Thymus (tissue), 11 donors: ENCODE measurements at regions not wholly inside any gene's neighbourhood (a gene's known extent, or its start where the extent isn't known, plus 50 kb on each side); places are given as distances from the start of the nearest gene placed in this dataset.
"Not testable (repeated sequence)": the region's sequence is repeated elsewhere in the genome, so short reads cannot be mapped to it uniquely, and the experiment has no call there.

ENCODE experiments used
- DNase-seq, 9 donors: peaks; one replicate each; pipeline ENCODE4 v3.0.0-alpha.2; 2013; ENCODE audit warnings: low spot score in 9 of 9, low read depth in 6 of 9, missing footprints in 1 of 9
- H3K27ac ChIP-seq, 2 donors: one replicate each; pipeline ENCODE4 v1.5.1; 2013; ENCODE audit warnings: control low read depth in 1 of 2, low read depth in 1 of 2, low read length in 1 of 2, mild to moderate bottlenecking in 1 of 2, moderate library complexity in 1 of 2
- H3K27me3 ChIP-seq, 2 donors: one replicate each; pipeline ENCODE4 v1.5.1; 2013; ENCODE audit warnings: low read length in 1 of 2; ENCODE audit not compliant: control insufficient read depth in 2 of 2, insufficient read depth in 1 of 2
- H3K36me3 ChIP-seq, 2 donors: one replicate each; pipeline ENCODE4 v1.5.1; 2013; ENCODE audit warnings: low read length in 1 of 2, mild to moderate bottlenecking in 1 of 2, moderate library complexity in 1 of 2; ENCODE audit not compliant: control insufficient read depth in 2 of 2, insufficient read depth in 2 of 2
- H3K4me1 ChIP-seq, 2 donors: one replicate each; pipeline ENCODE4 v1.5.1; 2013; ENCODE audit warnings: low read length in 2 of 2; ENCODE audit not compliant: control insufficient read depth in 2 of 2, insufficient read depth in 2 of 2
- H3K4me3 ChIP-seq, 2 donors: one replicate each; pipeline ENCODE4 v1.5.1; 2013; ENCODE audit warnings: low read length in 2 of 2, control low read depth in 1 of 2, mild to moderate bottlenecking in 1 of 2
- H3K9me3 ChIP-seq, 2 donors: one replicate each; pipeline ENCODE4 v1.5.1; 2013; ENCODE audit warnings: low read length in 1 of 2, mild to moderate bottlenecking in 1 of 2; ENCODE audit not compliant: control insufficient read depth in 2 of 2, insufficient read depth in 1 of 2
- WGBS: extraction: QIAGEN DNeasy Blood & Tissue Kit; methylation state at CpG from one replicate; pipeline ENCODE4 v1.1.7; 2013; 5-methylcytosine and 5-hydroxymethylcytosine counted together
- donor health status: healthy.

DNA sequence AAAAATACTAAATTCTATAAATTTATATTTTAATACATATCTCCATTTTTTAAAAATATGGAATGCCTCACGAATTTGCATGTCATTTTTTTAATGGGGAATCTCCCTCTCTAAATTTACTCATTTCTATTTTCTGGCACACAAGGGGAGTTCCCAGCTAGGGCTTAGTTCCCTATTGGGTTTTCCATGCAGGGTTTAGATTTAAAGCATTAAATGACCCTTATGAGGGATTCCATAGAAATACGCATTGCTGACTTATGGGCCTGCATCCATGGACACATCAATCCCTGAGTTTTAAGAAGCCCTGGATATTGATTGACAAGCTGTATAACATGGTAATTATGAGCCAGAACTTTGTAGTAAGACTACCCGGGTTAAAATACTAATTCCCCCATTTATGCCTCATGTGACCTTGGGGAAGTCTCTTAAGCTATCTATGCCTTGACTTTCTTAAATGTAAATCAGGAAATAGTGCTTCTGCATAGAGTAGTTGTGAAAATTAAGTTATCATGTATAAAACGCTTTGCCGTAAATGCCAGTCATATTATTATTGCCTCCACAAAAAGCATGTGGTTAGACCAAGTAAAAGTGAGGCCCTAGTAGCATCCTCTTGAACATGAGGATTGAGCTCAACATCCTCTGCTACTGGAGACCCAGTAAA is 78.8 kb upstream of the ANKRD1 start:
- Histone ChIP-seq H3K27ac (no peak overlapping the region), H3K27me3 (no peaks in the 10 kb centered on the region), H3K4me1 (no peaks in the 10 kb centered on the region), H3K36me3 (no peaks in the 10 kb centered on the region), H3K4me3 (no peak overlapping the region), H3K9me3 (peaks cover 0 to 7% of the 10 kb centered on the region in 2 donors)
- no peak for DNase-seq
- 97% methylated on average over 5 of the region's 5 CpGs for WGBS

DNA sequence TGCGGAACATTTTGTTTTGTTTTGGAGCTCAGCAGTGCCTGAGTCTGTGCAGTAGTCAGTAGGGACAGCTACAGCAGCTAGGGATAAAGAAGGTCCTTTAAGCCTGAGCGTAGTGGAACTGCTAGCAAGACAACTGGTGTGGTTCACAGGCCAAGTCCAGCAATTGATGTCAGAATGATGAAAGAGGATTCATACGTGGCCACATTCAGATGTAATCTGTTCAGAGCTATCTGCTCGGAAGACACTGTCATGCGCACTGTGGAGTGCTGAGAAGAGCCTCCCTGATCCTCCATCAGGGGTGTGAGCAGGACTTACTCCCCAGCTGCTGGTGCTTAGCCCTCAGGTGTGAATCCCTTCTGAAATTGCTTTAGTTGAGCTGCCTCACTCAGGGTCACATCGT is 79.6 kb upstream of the ANKRD1 start:
- 96% methylated on average over 6 of the region's 6 CpGs for WGBS
- Histone ChIP-seq H3K27me3 (no peaks in the 10 kb centered on the region), H3K4me1 (peaks cover under 1 to 3% of the 10 kb centered on the region in 2 donors), H3K36me3 (no peaks in the 10 kb centered on the region), H3K9me3 (peaks cover 0 to 7% of the 10 kb centered on the region in 2 donors), H3K4me3 (no peak overlapping the region), H3K27ac (no peak overlapping the region)
- DNase-seq = no peak

DNA sequence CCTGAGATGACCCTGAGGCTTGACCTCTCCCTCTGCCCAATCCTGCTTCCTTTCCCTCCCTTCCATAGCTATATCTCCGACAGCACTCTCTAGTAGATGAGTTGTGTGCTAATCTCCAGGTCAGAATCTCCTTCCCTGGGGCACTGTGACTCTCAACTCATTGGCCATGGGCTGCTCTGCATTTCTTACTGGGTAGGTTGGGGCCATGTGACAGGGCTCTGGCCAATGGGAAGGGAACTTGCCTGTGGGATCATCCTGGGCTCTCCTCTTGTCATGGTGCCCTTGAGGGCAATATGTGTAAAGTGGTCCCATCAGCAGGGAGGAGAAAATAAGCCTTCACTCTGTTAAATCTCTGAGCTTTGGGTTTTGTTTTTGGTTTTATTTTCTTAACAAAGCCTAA is 80.1 kb upstream of the ANKRD1 start:
- 94% methylated on average over 1 of the region's 1 CpG for WGBS
- Histone ChIP-seq H3K36me3 (no peaks in the 10 kb centered on the region), H3K4me1 (peaks cover 2 to 8% of the 10 kb centered on the region in 2 donors), H3K27me3 (no peaks in the 10 kb centered on the region), H3K4me3 (no peak overlapping the region), H3K9me3 (peaks cover 0 to 7% of the 10 kb centered on the region in 2 donors), H3K27ac (no peak overlapping the region)
- DNase-seq = no peak

DNA sequence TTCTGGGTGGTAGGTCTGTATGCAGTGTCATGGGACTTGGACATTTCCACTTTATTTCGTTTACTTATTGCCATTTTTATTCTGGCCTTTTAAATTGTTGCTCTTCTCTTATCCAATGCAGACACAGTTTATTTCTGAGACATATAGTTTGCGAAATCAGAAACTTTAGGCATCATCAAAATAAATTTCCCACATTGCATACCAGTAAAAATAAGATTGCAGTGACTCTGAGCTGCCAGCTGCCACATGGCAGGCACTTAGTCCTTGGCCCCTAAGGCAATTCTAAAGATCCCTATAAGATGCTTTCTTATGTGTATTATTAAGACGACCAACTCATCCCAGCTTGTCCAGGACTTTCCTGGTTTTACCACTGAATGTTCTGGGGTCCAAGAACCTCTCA is 81.8 kb upstream of the ANKRD1 start:
- Histone ChIP-seq H3K9me3 (peaks cover 0 to 7% of the 10 kb centered on the region in 2 donors), H3K27ac (no peak overlapping the region)
- 98% methylated on average over 3 of the region's 3 CpGs for WGBS

DNA sequence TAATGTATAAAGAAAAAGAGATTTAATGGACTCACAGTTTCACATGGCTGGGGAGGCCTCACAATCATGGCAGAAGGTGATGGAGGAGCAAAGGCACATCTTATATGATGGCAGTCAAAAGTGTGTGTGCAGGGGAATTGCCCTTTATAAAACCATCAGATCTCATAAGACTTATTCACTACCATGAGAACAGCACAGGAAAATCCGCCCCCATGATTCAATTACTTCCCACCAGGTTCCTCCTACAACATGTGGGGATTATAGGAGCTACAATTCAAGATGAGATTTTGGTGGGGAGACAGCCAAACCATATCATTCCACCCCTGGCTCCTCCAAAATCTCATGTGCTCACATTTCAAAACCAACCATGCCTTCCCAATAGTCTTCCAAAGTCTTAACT is 82.5 kb upstream of the ANKRD1 start:
- H3K36me3 ChIP-seq, H3K27me3 ChIP-seq, DNase-seq, H3K9me3 ChIP-seq, H3K27ac ChIP-seq, H3K4me3 ChIP-seq: not testable (repeated sequence)
- 98% methylated on average over 1 of the region's 1 CpG for WGBS
- H3K4me1 ChIP-seq = peaks cover 17 to 30% of the 10 kb centered on the region in 2 donors

More for the DNA sequence above, 81.8 kb upstream of the ANKRD1 start:
- Histone ChIP-seq H3K36me3 (no peaks in the 10 kb centered on the region), H3K27me3 (no peaks in the 10 kb centered on the region), H3K4me3 (no peak overlapping the region), H3K4me1 (peaks cover 12 to 23% of the 10 kb centered on the region in 2 donors)
- DNase-seq = no peak

DNA sequence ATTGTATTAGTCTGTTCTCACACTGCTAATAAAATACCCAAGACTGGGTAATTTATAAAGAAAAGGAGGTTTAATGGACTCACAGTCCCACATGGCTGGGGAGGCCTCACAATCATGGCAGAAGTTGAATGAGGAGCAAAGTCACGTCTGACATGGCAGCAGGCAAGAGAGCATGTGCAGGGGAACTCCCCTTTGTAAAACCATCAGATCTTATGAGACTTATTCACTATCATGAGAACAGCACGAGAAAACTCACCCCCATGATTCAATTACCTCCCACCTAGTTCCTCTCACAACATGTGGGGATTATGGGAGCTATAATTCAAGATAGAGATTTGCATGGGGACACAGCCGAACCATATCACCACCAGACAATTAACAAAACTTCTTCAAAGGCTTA is 84.4 kb upstream of the ANKRD1 start:
- not testable (repeated sequence) for H3K36me3 ChIP-seq, H3K27me3 ChIP-seq, H3K4me3 ChIP-seq, DNase-seq, H3K9me3 ChIP-seq
- peaks cover 21 to 47% of the 10 kb centered on the region in 2 donors for H3K4me1 ChIP-seq
- WGBS = 87% methylated on average over 3 of the region's 3 CpGs
- H3K27ac ChIP-seq = peak overlapping the region in 1 of 2 donors; percentile 82

DNA sequence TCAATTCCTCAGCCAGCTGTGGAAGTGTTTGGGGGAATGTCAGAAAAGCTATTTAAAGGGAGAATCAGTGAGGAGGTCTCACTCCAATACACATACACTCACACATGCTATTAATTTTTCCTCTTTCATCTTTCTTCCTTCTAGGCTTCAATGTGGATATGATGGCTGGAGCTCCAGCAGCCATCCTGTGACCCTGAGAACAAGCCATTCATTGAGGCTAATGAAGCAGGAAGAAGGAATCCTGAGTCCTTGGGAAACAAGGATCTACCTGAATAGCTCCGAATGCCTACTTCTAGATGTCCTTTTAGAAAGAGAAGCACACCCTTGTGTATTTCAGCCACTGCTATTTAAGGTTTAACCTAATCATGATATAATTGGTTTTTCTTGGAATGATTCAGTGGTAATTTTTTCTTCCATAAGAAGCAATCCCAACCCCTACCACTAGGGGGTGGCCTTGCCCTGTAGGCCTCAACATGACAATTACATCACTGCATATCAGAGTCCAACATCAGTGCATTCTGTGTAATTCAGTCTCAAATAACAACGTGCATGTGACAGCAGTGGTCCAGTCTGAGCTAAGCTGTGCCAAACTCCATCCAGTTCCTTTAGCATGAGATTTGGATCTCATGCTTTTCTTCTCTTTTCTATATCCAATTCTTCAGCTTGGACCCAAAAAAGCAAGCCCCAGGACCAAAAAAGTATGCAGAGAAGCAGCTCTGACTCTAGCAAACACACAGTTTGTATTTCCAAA is 85.3 kb upstream of the ANKRD1 start:
- Histone ChIP-seq H3K36me3 (no peaks in the 10 kb centered on the region), H3K4me3 (no peak overlapping the region), H3K27ac (peak overlapping the region; percentile 72 to 82), H3K4me1 (peaks cover 21 to 47% of the 10 kb centered on the region in 2 donors), H3K27me3 (no peaks in the 10 kb centered on the region), H3K9me3 (peaks cover 0 to 7% of the 10 kb centered on the region in 2 donors)
- 37% methylated on average over 2 of the region's 2 CpGs for WGBS
- peak in 6 of 9 donors; percentile 62 to 85 (median 72) for DNase-seq

DNA sequence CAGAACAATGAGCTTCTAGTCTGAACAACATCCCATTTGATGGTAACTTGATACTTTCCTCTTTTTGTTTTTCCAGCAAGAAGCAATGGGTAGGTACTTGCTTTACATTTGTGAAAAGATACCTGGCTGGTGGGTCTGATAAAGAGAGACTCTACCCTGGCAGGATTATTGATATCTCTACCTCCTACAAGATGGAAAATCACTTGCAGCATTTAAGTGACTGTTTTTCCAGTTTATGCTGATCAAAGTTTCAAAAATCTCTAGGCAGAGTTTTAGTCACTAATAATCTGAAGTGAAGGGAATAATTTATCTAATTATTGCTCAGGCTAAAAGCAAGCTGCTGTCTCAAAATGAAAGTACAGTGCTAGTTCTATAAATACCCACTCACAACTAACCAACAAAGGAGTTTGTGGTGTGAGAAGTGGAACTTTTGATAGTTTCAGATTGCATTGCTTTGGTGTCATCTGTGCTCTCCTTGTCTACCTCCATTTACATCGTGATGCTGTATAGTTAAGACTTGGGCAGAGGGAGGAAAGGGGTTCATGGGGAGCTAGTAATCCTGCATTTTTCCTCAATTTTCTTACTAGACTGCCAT is 86.0 kb upstream of the ANKRD1 start:
- no peaks in the 10 kb centered on the region for H3K27me3 ChIP-seq
- H3K4me1 ChIP-seq = peaks cover 21 to 47% of the 10 kb centered on the region in 2 donors
- H3K36me3 ChIP-seq = no peaks in the 10 kb centered on the region
- no peak overlapping the region for H3K4me3 ChIP-seq
- H3K9me3 ChIP-seq = peaks cover 0 to 7% of the 10 kb centered on the region in 2 donors
- DNase-seq = peak in 4 of 9 donors; percentile 44 to 82 (median 60)
- WGBS = 0% methylated on average over 1 of the region's 1 CpG
- peak overlapping the region; percentile 72 to 82 for H3K27ac ChIP-seq

DNA sequence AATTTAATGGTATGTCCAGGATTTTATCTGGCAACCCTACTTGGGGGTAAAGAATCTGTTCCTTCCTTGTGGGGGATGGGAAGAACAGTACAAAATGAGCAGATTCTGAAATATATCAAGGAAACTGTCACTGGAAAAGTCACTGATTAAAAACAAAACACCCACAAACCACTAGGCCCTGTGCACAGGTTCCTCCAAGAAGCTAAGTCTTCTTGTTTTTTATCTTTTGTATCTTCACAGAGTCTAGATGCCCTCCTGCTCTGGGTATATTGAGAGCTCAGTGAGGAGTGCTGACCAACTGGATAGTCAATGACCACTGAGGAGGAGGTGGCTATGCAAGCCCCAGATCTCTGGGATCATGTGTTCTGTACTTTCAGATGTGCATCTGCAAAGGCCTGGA is 86.8 kb upstream of the ANKRD1 start:
- H3K36me3 ChIP-seq = no peaks in the 10 kb centered on the region
- peak in 1 of 9 donors; percentile 40 for DNase-seq
- no peaks in the 10 kb centered on the region for H3K27me3 ChIP-seq
- H3K4me3 ChIP-seq = no peak overlapping the region
- peak overlapping the region in 1 of 2 donors; percentile 82 for H3K27ac ChIP-seq
- H3K4me1 ChIP-seq = peaks cover 21 to 47% of the 10 kb centered on the region in 2 donors
- H3K9me3 ChIP-seq = peaks cover 0 to 7% of the 10 kb centered on the region in 2 donors
